Activated CD4-positive, alpha-beta T cell treated with anti-CD3 and anti-CD28 coated beads, Interleukin-10, Interleukin-2, amounts not matched to agents 100 ng/mL and 50 ng/mL, durations not matched to agents 16 hours and 8 hours (primary cell): ENCODE measurements at regions not wholly inside any gene's neighbourhood (a gene's known extent, or its start where the extent isn't known, plus 50 kb on each side); places are given as distances from the start of the nearest gene placed in this dataset.

ENCODE experiments used
- DNase-seq: peaks from one replicate; pipeline ENCODE4 v3.0.0-alpha.2; 2020

GRCh38 chr2:235141411-235142128 is 189.8 kb downstream of the SH3BP4 start:
- no peak for DNase-seq

GRCh38 chr2:235142601-235143000 is 190.8 kb downstream of the SH3BP4 start:
- DNase-seq: no peak

- no peak for DNase-seq
Measured at GRCh38 chr2:235143789-235144188, 192.0 kb downstream of the SH3BP4 start.

GRCh38 chr2:235144291-235144690 is 192.5 kb downstream of the SH3BP4 start:
- no peak for DNase-seq

- no peak for DNase-seq
Measured at GRCh38 chr2:235146206-235146605, 194.4 kb downstream of the SH3BP4 start.

- no peak for DNase-seq
Measured at GRCh38 chr2:235146871-235147565, 195.2 kb downstream of the SH3BP4 start.

GRCh38 chr2:235148201-235149170 is 196.7 kb downstream of the SH3BP4 start:
- no peak for DNase-seq

GRCh38 chr2:235149240-235149659 is 197.4 kb downstream of the SH3BP4 start:
- no peak for DNase-seq

GRCh38 chr2:235149736-235150135 is 197.9 kb downstream of the SH3BP4 start:
- no peak for DNase-seq

GRCh38 chr2:235151152-235151551 is 199.3 kb downstream of the SH3BP4 start:
- DNase-seq: no peak

- DNase-seq: no peak
Measured at GRCh38 chr2:235155163-235155562, 203.3 kb downstream of the SH3BP4 start.

- DNase-seq: no peak
Measured at GRCh38 chr2:235156055-235156454, 204.2 kb downstream of the SH3BP4 start.

- no peak for DNase-seq
Measured at GRCh38 chr2:235157746-235158482, 206.1 kb downstream of the SH3BP4 start.

GRCh38 chr2:235160281-235160810 is 208.5 kb downstream of the SH3BP4 start:
- DNase-seq: no peak

- DNase-seq: no peak
Measured at GRCh38 chr2:235161565-235161964, 209.7 kb downstream of the SH3BP4 start.

- no peak for DNase-seq
Measured at GRCh38 chr2:235162082-235162836, 210.4 kb downstream of the SH3BP4 start.

- no peak for DNase-seq
Measured at GRCh38 chr2:235162837-235163197, 211.0 kb downstream of the SH3BP4 start.

GRCh38 chr2:235165136-235165535 is 213.3 kb downstream of the SH3BP4 start:
- no peak for DNase-seq

GRCh38 chr2:235165631-235166030 is 213.8 kb downstream of the SH3BP4 start:
- no peak for DNase-seq

- DNase-seq: no peak
Measured at GRCh38 chr2:235168174-235168979, 216.6 kb downstream of the SH3BP4 start.

- no peak for DNase-seq
Measured at GRCh38 chr2:235170016-235170415, 218.2 kb downstream of the SH3BP4 start.
